ENCODE measurements at regions not wholly inside any gene's neighbourhood (a gene's known extent, or its start where the extent isn't known, plus 50 kb on each side); places are given as distances from the start of the nearest gene placed in this dataset.

GRCh38 chr3:194998417-194998816 is 272.5 kb downstream of the XXYLT1 start:
- TF ChIP-seq POLR2A (IDR thresholded peaks at IDR 0.05; ENCODE audit: low read depth, low read length) (no peak), POLR2AphosphoS5 (IDR thresholded peaks at IDR 0.05; ENCODE audit: low read depth, low read length) (no peak), TAF1 (IDR thresholded peaks at IDR 0.05; ENCODE audit: borderline replicate concordance, low read depth, low read length) (no peak)
